Right ventricle myocardium inferior (tissue), 1 donor: ENCODE measurements at regions not wholly inside any gene's neighbourhood (a gene's known extent, or its start where the extent isn't known, plus 50 kb on each side); places are given as distances from the start of the nearest gene placed in this dataset.

Experiments
- ATAC-seq: fragments of 200-7000 bp; cut with Tn5 transposase; one replicate; pipeline ENCODE4 v1.9.1; 2020; ENCODE audit warnings: mild to moderate bottlenecking, moderate library complexity
- DNase-seq: peaks from one replicate; pipeline ENCODE4 v3.0.0; 2021; ENCODE audit errors: missing footprints
- intact Hi-C: fragments of 100-400 bp; cut with DNase I; formaldehyde crosslinking; loops from one replicate; pipeline ENCODE4 v1.11.0; 2022
- donor health status: DM: no; HTN: yes; CAD: no; lungs with severe emphysema.

- DNase-seq (no peak), ATAC-seq (no peak)
- intact Hi-C loops, result no loop called here
Measured at GRCh38 chr20:48094944-48095343, 309.7 kb upstream of the SULF2 start.

- DNase-seq (no peak), ATAC-seq (no peak)
- intact Hi-C loops, result no loop called here
Measured at GRCh38 chr20:48094196-48094749, 309.0 kb upstream of the SULF2 start.

- DNase-seq (no peak), ATAC-seq (no peak)
- intact Hi-C loops, result no loop called here
Measured at GRCh38 chr20:48092596-48093280, 307.5 kb upstream of the SULF2 start.

- ATAC-seq (no peak), DNase-seq (no peak)
- intact Hi-C loops, result no loop called here
Measured at GRCh38 chr20:48090784-48091183, 305.5 kb upstream of the SULF2 start.

GRCh38 chr20:48090314-48090713 is 305.0 kb upstream of the SULF2 start:
- intact Hi-C loops, result no loop called here

GRCh38 chr20:48080583-48080982 is 295.3 kb upstream of the SULF2 start:
- no peak for ATAC-seq
- intact Hi-C loops, result no loop called here
- DNase-seq, result no peak

More at GRCh38 chr20:48090314-48090713, 305.0 kb upstream of the SULF2 start:
- ATAC-seq, result no peak
- DNase-seq, result no peak

- intact Hi-C loops, result no loop called here
- DNase-seq (no peak), ATAC-seq (no peak)
Measured at GRCh38 chr20:48079028-48079427, 293.7 kb upstream of the SULF2 start.

GRCh38 chr20:48076747-48077146 is 291.5 kb upstream of the SULF2 start:
- intact Hi-C loops, result no loop called here
- no peak for ATAC-seq
- DNase-seq, result no peak

- ATAC-seq, result no peak
- intact Hi-C loops, result no loop called here
- DNase-seq, result no peak
Measured at GRCh38 chr20:48076247-48076646, 291.0 kb upstream of the SULF2 start.

- intact Hi-C loops, result no loop called here
- no peak for DNase-seq
- no peak for ATAC-seq
Measured at GRCh38 chr20:48075591-48076174, 290.4 kb upstream of the SULF2 start.

- no peak for DNase-seq
- intact Hi-C loops, result no loop called here
- no peak for ATAC-seq
Measured at GRCh38 chr20:48070991-48071652, 285.8 kb upstream of the SULF2 start.

- intact Hi-C loops, result no loop called here
- no peak for DNase-seq
- ATAC-seq, result no peak
Measured at GRCh38 chr20:48069596-48069995, 284.3 kb upstream of the SULF2 start.

- ATAC-seq (no peak), DNase-seq (no peak)
- intact Hi-C loops, result no loop called here
Measured at GRCh38 chr20:48066851-48067250, 281.6 kb upstream of the SULF2 start.

GRCh38 chr20:48066246-48066645 is 281.0 kb upstream of the SULF2 start:
- ATAC-seq, result no peak
- intact Hi-C loops, result no loop called here

GRCh38 chr20:48065833-48066232 is 280.6 kb upstream of the SULF2 start:
- intact Hi-C loops, result no loop called here
- DNase-seq (no peak), ATAC-seq (no peak)

More at GRCh38 chr20:48066246-48066645, 281.0 kb upstream of the SULF2 start:
- no peak for DNase-seq

- no peak for ATAC-seq
Measured at GRCh38 chr20:48064929-48065328, 279.6 kb upstream of the SULF2 start.

GRCh38 chr20:48060841-48061720 is 275.8 kb upstream of the SULF2 start:
- intact Hi-C loops, result no loop called here
- DNase-seq (no peak), ATAC-seq (no peak)

More at GRCh38 chr20:48064929-48065328, 279.6 kb upstream of the SULF2 start:
- intact Hi-C loops, result no loop called here
- no peak for DNase-seq

- DNase-seq (no peak), ATAC-seq (no peak)
- intact Hi-C loops, result no loop called here
Measured at GRCh38 chr20:48058611-48059559, 273.6 kb upstream of the SULF2 start.
